HL-60 (cell line): ENCODE measurements at regions not wholly inside any gene's neighbourhood (a gene's known extent, or its start where the extent isn't known, plus 50 kb on each side); places are given as distances from the start of the nearest gene placed in this dataset.

Experiments used
- CTCF ChIP-seq: IDR thresholded peaks from one replicate; pipeline ENCODE4 v1.5.1; 2011; ENCODE audit warnings: low read length, control low read depth, inconsistent platforms; ENCODE audit not compliant: insufficient read depth
- GABPA ChIP-seq: IDR thresholded peaks from 2 replicates; pipeline ENCODE4 v1.6.1; 2012; ENCODE audit warnings: low read depth
- POLR2AphosphoS5 ChIP-seq: IDR thresholded peaks from 2 replicates; pipeline ENCODE4 v1.6.1; 2012; ENCODE audit warnings: low read depth
- REST ChIP-seq: IDR thresholded peaks from 2 replicates; pipeline ENCODE4 v1.6.1; 2012; ENCODE audit warnings: low read depth; ENCODE audit not compliant: insufficient replicate concordance
- SPI1 ChIP-seq: IDR thresholded peaks from 2 replicates; pipeline ENCODE4 v1.6.1; 2012; ENCODE audit warnings: low read depth, mild to moderate bottlenecking, borderline replicate concordance

GRCh38 chr13:40306817-40307216 is 359.6 kb downstream of the FOXO1 start:
- TF ChIP-seq CTCF (no peak), POLR2AphosphoS5 (no peak), REST (no peak), GABPA (no peak), SPI1 (no peak)
